HepG2 (cell line): ENCODE measurements at regions not wholly inside any gene's neighbourhood (a gene's known extent, or its start where the extent isn't known, plus 50 kb on each side); places are given as distances from the start of the nearest gene placed in this dataset.

Source experiments
- CREB1 ChIP-seq, 2 experiments: fragments of 450-650 bp in 1 of 2; IDR thresholded peaks; 2 replicates each; pipeline ENCODE4 v1.6.1; 2016 to 2017; ENCODE audit warnings: control low read depth in 1 of 2, mild to moderate bottlenecking in 1 of 2, missing compliant biosample characterization in 1 of 2, missing genetic modification characterization in 1 of 2
- ELF4 ChIP-seq: sonication (generic); formaldehyde crosslinking; IDR thresholded peaks from 2 replicates; pipeline ENCODE4 v1.5.0; 2020; ENCODE audit warnings: missing genetic modification reagents, mild to moderate bottlenecking, moderate library complexity, borderline replicate concordance
- ESRRA ChIP-seq: sonication (generic); formaldehyde crosslinking; IDR thresholded peaks from 2 replicates; pipeline ENCODE4 v1.5.1; 2020; ENCODE audit warnings: mild to moderate bottlenecking, low read depth, missing genetic modification reagents
- FOXJ3 ChIP-seq: sonication (generic); formaldehyde crosslinking; IDR thresholded peaks from 2 replicates; pipeline ENCODE4 v1.4.0; 2020; ENCODE audit warnings: missing genetic modification reagents, mild to moderate bottlenecking, borderline replicate concordance
- FOXP4 ChIP-seq: sonication (generic); formaldehyde crosslinking; IDR thresholded peaks from 2 replicates; pipeline ENCODE4 v1.4.0; 2020; ENCODE audit warnings: missing genetic modification reagents
- NFYC ChIP-seq: IDR thresholded peaks from 2 replicates; pipeline ENCODE4 v1.6.1; 2016; ENCODE audit warnings: missing genetic modification reagents, missing compliant biosample characterization
- POLR2AphosphoS5 ChIP-seq: IDR thresholded peaks from 2 replicates; pipeline ENCODE4 v1.6.1; 2012; ENCODE audit warnings: low read depth, low read length
- REST ChIP-seq, 2 experiments: IDR thresholded peaks; 2 replicates each; pipeline ENCODE4 v1.6.1; 2011 to 2012; ENCODE audit warnings: low read length in 2 of 2, borderline replicate concordance in 1 of 2, low read depth in 1 of 2, mild to moderate bottlenecking in 1 of 2, moderate library complexity in 1 of 2
- SMAD1 ChIP-seq: sonication (generic); formaldehyde crosslinking; IDR thresholded peaks from 2 replicates; pipeline ENCODE4 v1.4.0; 2020; ENCODE audit warnings: missing genetic modification reagents, low read depth, mild to moderate bottlenecking, borderline replicate concordance
- SUZ12 ChIP-seq: fragments of 150-350 bp; IDR thresholded peaks from 2 replicates; pipeline ENCODE4 v1.6.1; 2014; ENCODE audit warnings: low read depth, low read length
- TGIF2 ChIP-seq: IDR thresholded peaks from 2 replicates; pipeline ENCODE4 v1.6.1; 2016; ENCODE audit warnings: control low read depth, missing compliant biosample characterization
- ZMYM4 ChIP-seq: sonication (generic); formaldehyde crosslinking; IDR thresholded peaks from 2 replicates; pipeline ENCODE4 v1.8.1; 2023; ENCODE audit warnings: mild to moderate bottlenecking, missing genetic modification reagents
- ZNF660 ChIP-seq: sonication (generic); formaldehyde crosslinking; IDR thresholded peaks from 2 replicates; pipeline ENCODE4 v1.5.1; 2020; ENCODE audit warnings: mild to moderate bottlenecking, low read depth, missing genetic modification reagents, borderline replicate concordance

DNA sequence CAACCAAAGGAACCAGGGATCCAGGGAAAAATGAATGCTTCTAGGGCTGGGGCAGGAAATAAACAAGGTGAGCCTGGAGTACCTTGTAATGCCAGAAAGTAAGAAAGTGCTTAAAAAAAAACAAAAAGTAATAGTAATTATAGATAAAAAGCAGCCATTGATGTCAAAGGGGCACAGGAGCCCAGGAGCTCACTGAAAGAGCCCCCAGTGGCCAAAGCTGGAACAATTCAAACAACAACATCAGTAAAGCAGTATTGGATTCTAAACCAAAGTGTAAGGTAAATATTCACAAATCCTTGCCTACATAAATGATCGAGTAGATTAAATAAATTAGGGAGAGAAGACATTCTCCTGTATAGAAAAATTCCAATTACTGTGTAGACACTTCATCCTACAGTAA is 114.3 kb upstream of the ARL4C start:
- TF ChIP-seq REST (IDR thresholded peaks at IDR 0.05; ENCODE audit: borderline replicate concordance in 1 of 2, low read depth in 1 of 2, low read length in 2 of 2) (no peak), POLR2AphosphoS5 (no peak), ZMYM4 (CRISPR knock-in tag) (no peak), NFYC (CRISPR knock-in tag) (no peak), ELF4 (no peak), ESRRA (CRISPR knock-in tag) (no peak), ZNF660 (no peak), CREB1 (IDR thresholded peaks at IDR 0.05) (no peak), CREB1 (CRISPR knock-in tag; IDR thresholded peaks at IDR 0.05) (no peak), FOXJ3 (no peak), SMAD1 (no peak), SUZ12 (no peak), FOXP4 (no peak), TGIF2 (no peak)
